HS-5 (cell line): ENCODE measurements at regions not wholly inside any gene's neighbourhood (a gene's known extent, or its start where the extent isn't known, plus 50 kb on each side); places are given as distances from the start of the nearest gene placed in this dataset.
A peak's percentile ranks its signal among the peaks of the same experiment; 100 is the strongest.
"Not testable (repeated sequence)": the region's sequence is repeated elsewhere in the genome, so short reads cannot be mapped to it uniquely, and the experiment has no call there.

Experiments
- DNase-seq: peaks from one replicate; pipeline ENCODE4 v3.0.0-alpha.2; 2012; ENCODE audit warnings: low read depth

DNA sequence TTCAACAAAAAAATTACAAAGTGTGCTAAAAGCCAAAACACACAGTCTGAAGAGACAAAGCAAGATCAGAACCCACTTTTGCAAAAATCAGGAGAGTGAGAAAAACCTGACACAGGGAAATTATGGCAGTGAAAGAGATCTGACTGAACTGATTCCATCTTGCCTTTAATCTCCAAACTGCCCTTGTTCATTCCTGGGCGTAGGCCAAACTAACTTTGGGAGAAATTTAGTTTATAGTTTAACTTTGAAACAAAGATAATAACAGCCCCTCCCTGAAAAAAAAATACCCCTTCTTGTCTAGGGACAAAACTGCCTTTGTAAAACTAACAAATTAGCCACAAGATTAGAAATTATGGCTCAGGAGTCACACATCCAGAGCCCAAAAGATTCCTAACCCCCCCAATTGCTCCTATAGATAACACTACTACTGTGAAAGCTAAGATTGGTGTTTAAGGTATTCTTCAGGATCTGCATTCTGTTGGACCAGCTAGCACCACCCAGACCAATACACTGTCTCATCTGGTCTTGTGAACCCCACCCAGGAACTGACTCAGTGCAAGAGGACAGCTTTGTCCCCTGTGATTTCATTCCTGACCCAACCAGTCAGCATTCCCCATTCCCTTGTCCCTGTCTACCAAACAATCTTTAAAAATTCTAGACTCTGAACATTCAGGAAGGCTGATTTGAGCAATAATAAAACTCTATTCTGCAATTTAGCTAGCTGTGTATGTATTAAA lies 226.1 kb upstream of the SH3BP4 start:
- DNase-seq = peak; percentile 19

DNA sequence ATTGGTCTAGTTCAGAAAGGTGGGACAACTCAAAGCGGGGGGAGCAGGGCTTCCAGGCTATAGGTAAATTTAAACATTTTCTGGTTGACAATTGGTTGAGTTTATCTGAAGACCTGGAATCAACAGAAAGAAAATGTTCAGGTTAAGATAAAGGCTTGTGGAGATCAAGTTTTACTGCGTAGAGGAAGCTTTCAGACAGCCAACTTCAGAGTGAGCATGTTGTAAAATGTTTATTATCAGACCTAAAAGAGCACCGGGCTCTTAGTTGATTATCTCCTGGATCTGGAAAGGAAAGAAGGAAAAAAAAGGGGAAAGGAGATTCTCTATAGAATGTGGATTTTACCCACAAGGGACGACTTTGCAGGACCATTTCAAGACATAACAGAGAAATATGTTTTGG lies 227.0 kb upstream of the SH3BP4 start:
- no peak for DNase-seq

DNA sequence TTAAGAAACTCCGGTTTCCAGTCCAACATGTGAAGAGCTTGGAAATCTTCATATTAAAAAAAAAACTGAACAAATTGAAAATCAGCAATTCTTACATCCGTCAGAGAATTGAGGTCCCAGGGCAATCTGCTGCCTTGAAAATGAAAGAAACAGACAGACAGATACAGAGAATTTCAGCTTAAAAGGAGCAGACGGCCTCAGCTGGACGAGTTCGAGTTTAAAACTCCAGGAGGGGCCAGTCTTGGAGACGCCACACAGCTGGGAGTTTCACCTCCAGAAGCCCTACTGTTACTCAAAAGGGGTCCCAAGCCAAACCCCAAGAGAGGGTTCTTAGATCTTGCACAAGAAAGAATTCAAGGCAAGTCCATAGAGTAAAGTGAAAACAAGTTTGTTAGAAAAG lies 226.5 kb upstream of the ARL4C start:
- DNase-seq = no peak

DNA sequence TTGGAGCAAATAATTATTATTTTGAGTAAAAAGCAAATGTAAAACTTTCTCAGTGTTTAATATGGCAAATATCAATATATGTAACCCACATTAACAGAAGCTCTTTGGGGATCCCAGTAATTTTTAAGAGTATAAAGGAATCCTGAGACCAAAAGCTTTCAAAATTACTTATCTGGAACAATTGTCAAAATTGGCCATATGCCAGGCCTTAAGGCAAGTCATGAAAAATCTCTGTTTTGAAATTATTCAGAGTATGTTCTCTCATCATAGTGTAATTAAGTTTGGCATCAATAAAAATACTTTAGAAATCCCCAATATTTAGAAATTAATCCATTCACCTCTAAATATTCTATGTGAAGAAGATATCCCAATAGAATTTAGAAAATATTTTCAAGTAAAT lies 225.3 kb upstream of the ARL4C start:
- no peak for DNase-seq

DNA sequence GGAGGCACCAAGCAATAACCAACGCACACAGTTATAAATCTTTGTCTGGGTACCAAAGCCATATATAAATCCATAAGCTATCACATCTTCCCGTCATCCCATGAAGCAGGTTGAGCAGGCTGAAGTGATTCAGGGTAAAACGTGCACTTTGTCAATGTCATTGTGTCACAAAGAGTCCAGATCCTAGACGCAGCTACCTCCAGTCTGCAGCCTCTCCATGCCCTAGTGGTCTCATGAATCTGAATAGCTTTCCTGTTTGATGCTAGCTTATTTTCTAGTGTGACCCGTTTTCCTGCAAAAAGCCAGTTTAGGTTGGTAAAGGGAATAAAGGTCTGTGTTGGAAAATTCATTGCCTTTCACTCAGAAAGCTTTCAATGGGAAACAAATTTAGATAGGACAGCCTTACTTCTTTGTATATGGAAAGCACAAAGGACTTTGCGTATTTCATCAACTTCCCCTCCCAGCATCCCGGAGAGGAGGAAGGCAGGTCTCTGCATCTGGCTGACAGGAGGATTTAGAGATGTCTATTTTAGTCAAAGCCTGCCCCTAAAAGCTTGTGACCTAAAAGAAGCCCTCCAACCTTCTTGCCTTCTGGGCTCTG lies 222.3 kb upstream of the ARL4C start:
- no peak for DNase-seq

DNA sequence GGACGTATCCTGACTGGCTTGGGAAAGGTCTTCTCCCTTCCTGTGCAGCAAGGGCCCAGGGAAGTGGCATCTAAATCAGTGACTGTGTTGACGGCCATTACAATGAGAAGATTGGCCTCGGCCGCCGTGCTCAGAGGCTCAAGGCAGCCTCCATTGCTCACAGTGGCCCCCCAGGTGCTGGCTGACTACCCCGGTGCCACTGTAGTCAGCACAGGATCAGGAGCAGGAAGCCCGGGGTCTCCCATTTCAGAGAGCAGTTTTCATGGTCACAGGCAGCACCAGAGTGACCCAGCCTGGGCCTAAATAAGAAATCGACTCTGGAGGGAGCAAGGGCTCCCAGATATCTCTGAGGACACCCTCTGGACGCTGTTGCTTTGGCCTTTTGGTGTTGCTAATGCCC lies 219.4 kb upstream of the ARL4C start:
- DNase-seq = no peak

DNA sequence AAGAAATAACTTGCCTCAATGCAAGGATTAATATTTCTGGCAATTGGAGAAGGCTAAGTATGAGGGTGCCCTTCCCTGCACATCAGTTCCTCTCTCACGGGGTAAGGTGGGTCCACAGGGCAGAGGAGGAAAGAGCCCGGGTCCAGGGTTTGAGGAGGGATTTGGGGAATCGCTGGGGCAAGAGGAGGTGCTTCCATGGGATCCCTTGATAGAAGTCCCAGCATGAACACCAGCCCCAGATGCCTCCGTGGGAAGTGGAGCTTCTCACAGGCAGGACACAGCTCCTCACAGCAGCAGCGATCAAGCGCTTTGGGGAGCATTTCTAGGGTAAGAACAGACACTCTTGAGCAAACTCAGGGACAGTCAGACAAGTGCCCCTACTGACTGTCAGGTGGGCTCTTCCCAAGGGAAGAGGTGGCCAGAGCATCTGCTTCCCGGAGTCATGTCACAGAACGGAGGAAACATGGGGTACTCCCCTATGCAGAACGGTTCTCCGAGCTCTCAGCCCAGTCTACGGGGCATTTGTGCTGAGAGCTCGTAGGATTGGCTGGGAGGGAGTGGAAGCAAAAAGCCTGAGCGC lies 218.9 kb upstream of the ARL4C start:
- DNase-seq = no peak

DNA sequence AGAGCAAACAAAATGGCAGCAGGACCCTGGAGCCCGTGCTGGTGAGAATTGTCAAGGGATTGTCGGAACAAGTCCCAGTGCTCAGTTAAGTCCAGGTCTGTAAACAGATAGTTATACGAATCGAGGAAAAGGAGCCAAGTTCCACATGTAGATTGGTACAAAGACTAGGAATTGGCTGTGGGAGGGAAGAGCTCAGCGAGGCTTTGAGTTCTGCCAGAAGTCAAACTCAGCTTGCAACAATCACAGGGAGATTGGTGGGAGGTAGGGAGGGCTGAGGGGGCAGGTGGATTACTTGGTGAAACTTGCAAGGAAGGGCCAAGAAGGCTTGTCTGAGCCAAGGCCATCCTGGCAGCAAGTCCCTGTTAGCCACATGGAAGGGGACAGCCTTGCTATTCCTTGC lies 217.8 kb upstream of the ARL4C start:
- no peak for DNase-seq

DNA sequence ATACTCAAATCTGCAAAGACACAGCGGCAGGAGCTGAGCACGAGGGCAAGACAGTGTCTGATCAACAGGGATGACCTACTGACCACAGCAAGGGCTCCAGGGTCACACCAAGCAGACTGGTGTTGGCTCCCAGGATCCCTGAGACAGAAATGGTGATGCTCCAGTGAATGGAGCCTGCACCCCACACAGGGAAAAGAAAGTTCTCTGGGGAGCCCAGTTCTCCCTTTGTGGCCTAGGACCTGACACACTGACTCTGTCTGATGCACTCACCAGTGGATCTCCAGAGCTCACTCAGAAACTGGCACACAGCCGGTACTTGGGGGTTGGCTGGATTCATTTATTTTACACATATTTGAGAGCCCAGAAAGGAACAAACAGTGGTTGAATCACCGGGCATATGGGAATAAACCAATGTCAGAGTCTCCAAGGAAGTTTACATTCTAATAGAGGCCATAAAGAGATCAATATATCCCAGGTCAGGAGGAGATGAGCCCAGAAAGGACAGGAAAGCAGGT lies 215.6 kb upstream of the ARL4C start:
- DNase-seq = no peak

DNA sequence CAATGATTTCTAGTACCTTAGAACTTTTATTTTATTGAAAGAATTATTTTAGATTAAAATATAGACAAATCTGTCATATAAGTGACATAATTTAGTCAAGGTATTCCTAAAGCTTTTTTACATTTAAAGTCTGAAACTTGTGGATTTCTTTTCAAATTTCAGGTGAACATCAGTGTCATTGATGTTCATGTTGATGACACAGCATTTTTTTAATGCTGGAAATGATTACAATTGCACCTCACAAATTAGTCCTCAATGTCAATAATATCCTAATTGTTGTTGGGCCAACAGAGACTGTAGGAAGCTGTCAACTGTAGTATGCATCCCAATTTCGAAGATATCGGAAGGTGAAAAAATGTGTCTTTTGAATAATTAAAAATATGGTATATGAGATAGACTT lies 214.4 kb upstream of the ARL4C start:
- DNase-seq = no peak

DNA sequence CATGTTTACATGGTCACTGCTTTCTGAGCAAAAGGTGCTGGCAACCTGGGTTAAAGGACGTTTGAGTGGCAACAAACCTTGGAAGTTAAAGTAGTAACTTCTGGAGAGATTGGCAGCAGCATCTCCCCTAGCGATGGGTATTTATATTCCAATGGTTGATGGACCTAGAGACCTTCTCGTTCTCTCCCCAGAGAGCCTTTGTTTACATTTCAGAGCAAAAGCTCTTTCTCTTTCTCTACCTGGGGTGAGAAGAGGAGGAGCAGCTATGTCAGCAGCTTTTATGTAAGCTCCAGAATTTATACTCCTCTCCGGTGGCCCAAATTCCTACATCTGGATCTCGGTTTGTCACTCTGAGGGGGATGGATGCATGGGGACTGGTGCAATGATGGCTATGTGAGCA lies 213.7 kb upstream of the ARL4C start:
- no peak for DNase-seq

DNA sequence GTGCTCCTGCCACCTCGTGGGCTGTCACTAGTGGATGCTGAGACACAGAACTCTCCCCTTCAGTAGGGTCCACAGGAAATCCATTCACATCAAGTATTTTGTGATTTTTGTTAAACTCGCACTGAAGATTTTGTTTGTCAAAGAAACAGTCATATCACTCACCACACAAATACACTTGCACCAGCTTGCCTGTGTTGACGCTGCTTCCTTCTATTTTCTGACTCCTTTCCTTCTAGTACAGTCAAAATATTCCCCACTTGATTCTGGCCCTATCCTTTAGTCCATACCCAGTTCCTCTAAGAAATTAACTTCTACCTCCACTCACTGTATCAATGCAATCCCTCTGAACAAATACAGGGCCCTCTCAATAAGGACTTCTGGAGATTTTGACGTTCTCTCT lies 213.2 kb upstream of the ARL4C start:
- no peak for DNase-seq

DNA sequence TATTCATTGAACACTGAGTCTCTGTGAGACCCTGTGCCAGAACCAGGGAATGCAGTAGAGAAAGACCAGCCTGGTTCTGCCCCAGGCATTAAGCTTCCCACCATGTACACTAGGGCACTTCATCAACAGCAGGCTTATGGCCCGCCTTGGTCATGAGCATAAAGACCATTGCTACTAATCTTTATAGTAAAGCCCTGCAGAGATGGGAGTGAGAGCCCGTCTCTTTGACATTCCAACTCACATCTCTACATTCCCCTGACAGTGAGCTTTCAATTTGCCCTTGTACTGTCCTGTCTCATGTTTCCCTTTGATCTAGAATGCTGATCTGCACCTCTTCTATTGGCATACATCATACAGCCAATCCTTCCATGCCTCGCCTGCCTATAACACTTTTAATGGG lies 211.8 kb upstream of the ARL4C start:
- no peak for DNase-seq

DNA sequence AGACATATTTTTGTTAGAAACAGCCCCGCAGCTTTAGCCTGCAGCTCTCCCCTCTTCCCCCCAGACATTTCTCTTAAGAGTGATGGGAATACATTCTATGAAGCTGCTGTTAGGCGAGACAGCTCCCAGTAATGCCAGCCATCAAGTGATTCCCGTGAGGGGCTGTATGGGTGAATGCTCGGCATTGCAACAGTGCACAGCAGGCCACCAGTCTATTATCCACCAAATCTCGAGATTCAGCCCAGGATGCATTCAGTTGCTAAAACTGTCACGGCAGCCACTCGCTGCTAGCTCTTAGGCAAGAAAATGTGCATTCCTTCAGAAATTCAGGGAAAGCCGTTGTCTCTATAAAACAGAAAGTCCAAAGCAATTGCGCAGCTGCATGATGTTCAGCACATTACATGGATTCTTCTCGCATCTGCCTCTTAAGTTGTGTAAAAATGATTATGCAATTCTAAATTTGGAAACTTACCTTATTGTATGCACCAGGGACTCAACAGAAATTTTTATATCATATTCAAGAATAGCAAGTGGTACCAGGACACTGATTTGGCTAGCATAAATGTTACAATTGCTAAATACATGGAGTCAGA lies 211.3 kb upstream of the ARL4C start:
- no peak for DNase-seq

DNA sequence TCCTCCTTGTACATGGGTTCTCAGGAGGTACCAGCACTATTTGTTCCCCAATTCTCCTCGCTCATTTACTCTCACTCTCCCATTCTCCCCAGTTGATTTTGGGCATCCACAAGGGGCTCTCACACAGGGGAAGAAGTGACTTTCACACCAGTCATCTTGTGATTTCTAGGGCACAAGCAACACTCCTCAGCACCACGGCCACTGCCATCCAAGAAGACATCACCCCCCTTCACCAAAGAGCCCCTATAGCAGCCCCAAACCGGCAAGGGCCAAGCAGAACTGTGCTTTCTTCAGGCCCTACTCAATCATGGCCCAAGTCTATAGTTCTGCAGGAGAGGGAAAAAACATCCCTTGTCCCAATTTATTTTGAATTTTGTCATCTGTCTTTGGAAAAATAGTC lies 209.2 kb upstream of the ARL4C start:
- no peak for DNase-seq

DNA sequence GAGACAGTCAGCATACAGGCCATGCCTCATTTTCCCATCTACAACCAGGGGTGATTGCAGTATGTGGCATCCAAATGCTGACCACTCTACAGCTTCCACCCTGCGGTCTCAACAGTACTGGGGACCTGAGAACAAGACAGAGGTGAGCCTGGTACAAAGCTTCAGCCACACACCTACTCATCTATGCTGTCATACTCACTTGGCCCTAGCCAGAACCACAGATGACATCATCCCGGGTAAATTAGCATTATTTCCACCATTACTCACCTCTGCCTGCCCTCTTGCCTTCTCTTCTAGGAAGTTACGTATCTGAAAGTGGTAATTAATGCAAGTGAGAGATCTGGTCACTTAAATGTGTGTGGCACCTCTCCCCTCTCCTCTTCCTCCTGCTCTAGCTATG lies 208.2 kb upstream of the ARL4C start:
- peak; percentile 37 for DNase-seq

DNA sequence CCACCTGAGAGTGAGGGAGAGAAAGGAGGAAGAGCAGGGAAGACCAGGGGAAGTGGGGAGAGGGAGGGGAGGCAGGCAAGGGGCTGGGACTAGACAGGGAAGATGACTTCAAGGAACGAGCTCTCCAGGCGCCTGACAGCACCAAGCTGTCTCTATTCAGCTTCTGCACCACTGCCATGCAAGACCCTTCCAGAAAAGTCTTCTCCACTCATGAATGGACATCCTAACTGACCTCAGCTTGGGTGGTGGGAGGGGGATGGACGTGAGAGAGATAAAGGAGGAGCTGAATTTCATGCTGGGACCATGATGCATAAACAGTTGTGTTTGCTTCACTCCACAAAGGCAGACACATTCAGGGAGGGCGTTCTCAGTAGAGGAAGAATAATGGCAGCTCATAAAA lies 206.4 kb upstream of the ARL4C start:
- no peak for DNase-seq

DNA sequence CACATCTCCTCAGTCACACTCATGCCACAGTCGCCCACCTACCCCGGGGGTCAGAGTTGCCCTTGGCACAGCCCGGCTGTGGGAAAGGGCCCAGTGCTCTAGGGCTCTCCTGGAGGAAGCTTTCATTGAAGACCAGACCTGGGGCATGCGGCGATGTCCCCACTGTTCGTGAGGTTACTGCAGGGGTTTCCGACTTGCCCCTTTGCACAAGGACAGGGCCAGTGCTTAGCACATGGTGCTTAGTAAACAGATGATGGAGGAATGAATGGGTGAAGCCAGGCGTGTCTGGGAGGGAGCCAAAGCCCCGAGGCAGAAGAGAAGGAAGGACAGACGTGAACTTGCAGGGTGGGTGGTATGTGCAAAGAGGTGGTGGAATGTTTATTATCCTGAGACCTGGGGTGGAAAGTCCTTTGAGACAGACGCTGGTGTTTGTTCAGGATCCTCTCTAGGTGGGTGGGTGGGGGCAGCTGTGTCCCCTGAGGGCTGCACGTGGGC lies 205.9 kb upstream of the ARL4C start:
- DNase-seq = no peak

DNA sequence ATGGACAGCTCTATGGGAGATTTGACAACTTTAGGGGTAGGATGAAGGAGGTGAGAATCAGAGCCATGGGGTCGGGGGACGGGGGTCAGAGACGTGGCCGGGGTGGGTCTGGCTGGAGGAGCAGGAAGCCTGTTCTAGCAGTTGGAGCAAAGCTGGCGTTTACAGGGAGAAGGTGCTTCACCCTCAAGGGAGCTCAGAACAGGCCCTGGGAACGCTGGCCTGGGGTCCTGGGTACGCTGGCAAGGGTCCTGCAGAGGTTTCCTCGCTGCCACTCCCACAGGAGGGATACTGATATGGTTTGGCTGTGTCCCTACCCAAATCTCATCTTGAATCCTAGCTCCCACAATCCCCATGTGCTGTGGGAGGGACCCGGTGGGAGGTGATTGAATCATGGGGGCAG lies 205.0 kb upstream of the ARL4C start:
- DNase-seq = no peak

DNA sequence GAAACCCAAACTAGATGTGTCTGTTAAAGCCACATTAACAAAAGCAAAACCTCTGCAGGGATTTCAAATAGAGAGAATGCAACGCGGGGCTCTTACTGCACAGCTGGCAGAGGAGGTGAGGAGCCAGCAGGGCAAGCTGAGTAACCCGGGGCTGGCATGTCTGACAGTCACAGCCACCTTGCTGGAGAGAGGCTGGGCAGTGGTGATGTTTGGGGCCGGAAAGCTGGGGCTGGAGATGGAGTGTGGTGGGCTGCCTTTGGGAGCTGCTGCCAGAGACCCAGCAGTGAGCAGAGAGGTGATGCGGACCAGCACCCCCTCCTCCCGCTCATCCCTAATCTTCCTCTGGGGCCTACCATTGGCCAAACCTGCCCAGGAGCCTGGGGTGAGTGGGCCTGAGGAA lies 204.5 kb upstream of the ARL4C start:
- DNase-seq = no peak

DNA sequence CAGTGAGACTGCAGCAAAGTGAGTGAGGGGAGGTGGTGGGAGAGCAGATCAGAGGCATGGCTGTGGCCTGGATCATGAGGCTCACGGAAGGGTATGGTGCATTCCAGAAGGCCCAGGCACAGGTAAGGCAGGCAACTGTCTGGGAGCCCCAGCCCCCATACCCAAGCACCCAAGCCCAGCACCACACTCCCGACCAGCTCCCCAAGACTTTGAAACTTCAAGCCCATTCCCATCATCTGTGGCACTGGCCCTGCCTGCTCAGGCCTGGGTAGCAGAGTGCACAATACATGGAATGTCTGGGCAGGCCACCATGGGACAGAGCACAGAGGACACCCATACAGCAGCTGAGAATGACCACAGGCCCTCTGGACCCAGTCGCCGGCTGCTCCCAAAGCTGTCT lies 202.6 kb upstream of the ARL4C start:
- DNase-seq = no peak

DNA sequence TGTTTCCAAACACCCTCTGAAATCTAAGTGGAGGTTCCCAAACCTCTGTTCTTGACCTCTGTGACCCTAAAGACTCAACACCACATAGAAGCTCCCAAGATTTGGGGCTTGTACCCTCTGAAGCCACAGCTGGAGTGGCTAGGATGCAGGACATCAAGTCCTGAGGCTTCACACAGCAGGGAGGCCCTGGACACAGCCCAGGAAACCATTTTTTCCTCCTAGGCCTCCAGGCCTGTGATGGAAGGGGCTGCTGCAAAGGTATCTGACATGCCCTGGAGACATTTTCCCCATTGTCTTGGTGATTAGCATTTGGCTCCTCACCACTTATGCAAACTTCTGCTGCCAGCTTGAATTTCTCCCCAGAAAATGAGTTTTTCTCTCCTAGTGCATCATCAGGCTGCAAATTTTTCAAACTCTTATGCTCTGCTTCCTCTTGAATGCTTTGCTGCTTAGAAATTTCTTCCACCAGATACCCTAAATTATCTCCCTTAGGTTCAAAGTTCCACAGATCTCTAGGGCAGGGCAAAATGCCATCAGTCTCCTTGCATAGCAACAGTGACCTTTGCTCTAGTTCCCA lies 200.5 kb upstream of the ARL4C start:
- not testable (repeated sequence) for DNase-seq

DNA sequence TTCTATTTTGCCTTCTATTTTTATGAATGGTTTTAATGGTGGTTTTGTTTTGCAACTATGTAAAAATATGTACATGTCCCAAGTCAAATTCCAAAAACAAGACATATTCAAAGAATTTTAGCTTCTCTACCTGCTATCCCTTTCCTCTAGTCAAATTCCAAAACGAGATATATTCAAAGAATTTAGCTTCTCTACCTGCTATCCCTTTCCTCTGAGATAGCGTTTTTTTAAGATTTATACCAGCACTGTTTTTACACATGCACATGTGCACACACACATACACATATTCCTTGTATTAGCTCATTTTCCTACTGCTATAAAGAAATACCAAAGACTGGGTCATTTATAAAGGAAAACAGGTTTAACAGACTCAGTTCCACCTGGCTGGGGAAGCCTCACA lies 199.1 kb upstream of the ARL4C start:
- DNase-seq = no peak
